ENCODE measurements at regions not wholly inside any gene's neighbourhood (a gene's known extent, or its start where the extent isn't known, plus 50 kb on each side); places are given as distances from the start of the nearest gene placed in this dataset.
"Not testable (repeated sequence)": the region's sequence is repeated elsewhere in the genome, so short reads cannot be mapped to it uniquely, and the experiment has no call there.

DNA sequence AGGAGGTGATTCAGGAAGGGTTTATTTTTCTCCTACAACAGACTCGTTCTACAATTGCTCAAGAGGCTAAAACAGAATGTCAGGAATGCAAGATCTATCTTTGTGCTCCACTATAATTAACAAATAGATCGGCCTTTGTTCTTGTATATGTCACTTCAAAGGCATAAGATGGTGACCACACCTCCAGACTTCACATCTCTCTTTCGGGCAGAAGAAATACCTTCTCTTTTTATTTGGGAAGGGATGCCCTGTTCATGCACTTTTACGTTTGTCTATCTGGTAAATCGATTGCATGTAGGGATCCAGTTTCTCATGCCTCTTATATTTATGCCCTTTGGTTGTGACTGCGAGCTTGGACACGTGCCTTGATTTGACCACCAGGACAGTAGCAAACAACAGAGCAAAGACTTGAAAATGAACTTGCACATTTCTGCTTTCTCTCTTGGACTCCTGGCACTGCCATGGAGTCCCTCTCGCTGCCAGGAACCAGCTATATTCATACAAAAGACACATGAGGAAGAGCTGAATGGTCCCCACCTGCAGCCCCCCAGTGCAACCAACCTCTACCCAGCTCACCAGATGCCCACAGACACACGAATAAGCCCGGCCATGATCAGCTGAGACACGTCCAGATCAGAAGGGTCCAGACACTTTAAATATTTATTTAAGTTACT, 219.8 kb upstream of the STXBP5 start:
- H3K27me3 ChIP-seq (replicated peaks in 1 of 7) = no peaks in the 10 kb centered on the region
- intact Hi-C loops (cut with DNase I; ENCODE audit: low total_unique reads) = no loop called here
- no peaks in the 10 kb centered on the region for H3K36me3 ChIP-seq
- H3K4me3 ChIP-seq = no peak overlapping the region
- no peaks in the 10 kb centered on the region for H3K4me1 ChIP-seq
- DNase-seq = no peak
- H3K27ac ChIP-seq = no peak overlapping the region
- peaks cover 0 to 16% (median 0%) of the 10 kb centered on the region in 8 donors for H3K9me3 ChIP-seq
- 81 to 89% (median 87%) methylated on average over 11 of the region's 11 CpGs for WGBS, 5 donors
- TF ChIP-seq POLR2A (IDR thresholded peaks at IDR 0.05) (no peak), POLR2AphosphoS5 (IDR thresholded peaks at IDR 0.05) (no peak)
- TF ChIP-seq, protein P1, sequence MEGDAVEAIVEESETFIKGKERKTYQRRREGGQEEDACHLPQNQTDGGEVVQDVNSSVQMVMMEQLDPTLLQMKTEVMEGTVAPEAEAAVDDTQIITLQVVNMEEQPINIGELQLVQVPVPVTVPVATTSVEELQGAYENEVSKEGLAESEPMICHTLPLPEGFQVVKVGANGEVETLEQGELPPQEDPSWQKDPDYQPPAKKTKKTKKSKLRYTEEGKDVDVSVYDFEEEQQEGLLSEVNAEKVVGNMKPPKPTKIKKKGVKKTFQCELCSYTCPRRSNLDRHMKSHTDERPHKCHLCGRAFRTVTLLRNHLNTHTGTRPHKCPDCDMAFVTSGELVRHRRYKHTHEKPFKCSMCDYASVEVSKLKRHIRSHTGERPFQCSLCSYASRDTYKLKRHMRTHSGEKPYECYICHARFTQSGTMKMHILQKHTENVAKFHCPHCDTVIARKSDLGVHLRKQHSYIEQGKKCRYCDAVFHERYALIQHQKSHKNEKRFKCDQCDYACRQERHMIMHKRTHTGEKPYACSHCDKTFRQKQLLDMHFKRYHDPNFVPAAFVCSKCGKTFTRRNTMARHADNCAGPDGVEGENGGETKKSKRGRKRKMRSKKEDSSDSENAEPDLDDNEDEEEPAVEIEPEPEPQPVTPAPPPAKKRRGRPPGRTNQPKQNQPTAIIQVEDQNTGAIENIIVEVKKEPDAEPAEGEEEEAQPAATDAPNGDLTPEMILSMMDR (IDR thresholded peaks at IDR 0.05 in 8 of 11, conservative IDR thresholded peaks at IDR 0.05 in 3 of 11) = no peak

DNA sequence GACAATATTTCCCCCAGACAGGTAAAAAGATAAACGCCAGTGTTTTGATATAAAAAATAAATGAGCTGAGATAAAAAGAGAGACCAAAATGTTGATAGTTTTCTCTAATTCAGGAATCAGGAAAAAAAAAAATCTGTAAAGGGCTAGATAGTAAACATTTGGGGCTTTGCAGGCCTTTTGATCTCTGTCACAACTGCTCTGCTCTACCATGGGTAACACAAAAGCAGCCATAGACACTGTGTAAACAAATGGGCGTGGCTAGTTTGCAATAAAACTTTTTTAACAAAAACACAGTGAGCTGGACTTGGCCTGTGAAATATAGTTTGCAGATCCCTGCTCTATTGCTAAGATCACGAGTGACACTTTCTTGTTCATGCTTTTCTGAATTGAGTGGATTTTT, 219.1 kb upstream of the STXBP5 start:
- intact Hi-C loops (cut with DNase I; ENCODE audit: low total_unique reads) = no loop called here
- Histone ChIP-seq H3K4me1 (no peaks in the 10 kb centered on the region), H3K9me3 (peaks cover 0 to 16% (median 0%) of the 10 kb centered on the region in 8 donors), H3K27ac (no peak overlapping the region), H3K4me3 (no peak overlapping the region), H3K27me3 (replicated peaks in 1 of 7) (no peaks in the 10 kb centered on the region), H3K36me3 (no peaks in the 10 kb centered on the region)
- WGBS, 5 donors = 66 to 90% (median 79%) methylated on average over 3 of the region's 3 CpGs
- TF ChIP-seq, protein P1 (IDR thresholded peaks at IDR 0.05 in 8 of 11, conservative IDR thresholded peaks at IDR 0.05 in 3 of 11) = no peak
- TF ChIP-seq POLR2AphosphoS5 (IDR thresholded peaks at IDR 0.05) (no peak), POLR2A (IDR thresholded peaks at IDR 0.05) (no peak)
- no peak for DNase-seq

DNA sequence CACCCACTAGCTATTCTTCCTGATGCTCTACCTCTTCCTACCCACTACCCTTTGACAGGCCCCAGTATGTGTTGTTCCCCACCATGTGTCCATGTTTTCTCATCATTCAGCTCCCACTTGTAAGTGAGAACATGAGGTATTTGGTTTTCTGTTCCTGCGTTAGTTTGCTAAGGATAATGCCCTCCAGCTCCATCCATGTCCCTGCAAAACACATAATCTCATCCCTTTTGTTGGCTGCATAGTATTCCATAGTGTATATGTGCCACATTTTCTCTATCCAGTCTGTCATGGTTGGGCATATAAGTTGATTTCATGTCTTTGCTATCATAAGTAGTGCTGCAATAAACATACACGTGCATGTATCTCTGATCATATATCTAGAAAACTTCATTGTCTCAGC, 218.3 kb upstream of the STXBP5 start:
- H3K4me1 ChIP-seq = no peaks in the 10 kb centered on the region
- intact Hi-C loops (cut with DNase I; ENCODE audit: low total_unique reads) = no loop called here
- H3K4me3 ChIP-seq = no peak overlapping the region
- 93 to 99% (median 94%) methylated on average over 2 of the region's 2 CpGs for WGBS, 5 donors
- H3K9me3 ChIP-seq = peaks cover 0 to 16% (median 0%) of the 10 kb centered on the region in 8 donors
- no peak for DNase-seq
- H3K27me3 ChIP-seq (replicated peaks in 1 of 7) = no peaks in the 10 kb centered on the region
- no peaks in the 10 kb centered on the region for H3K36me3 ChIP-seq
- H3K27ac ChIP-seq = no peak overlapping the region
- TF ChIP-seq POLR2A (IDR thresholded peaks at IDR 0.05) (no peak), POLR2AphosphoS5 (IDR thresholded peaks at IDR 0.05) (no peak)
- TF ChIP-seq, protein P1 (IDR thresholded peaks at IDR 0.05 in 8 of 11, conservative IDR thresholded peaks at IDR 0.05 in 3 of 11) = no peak

DNA sequence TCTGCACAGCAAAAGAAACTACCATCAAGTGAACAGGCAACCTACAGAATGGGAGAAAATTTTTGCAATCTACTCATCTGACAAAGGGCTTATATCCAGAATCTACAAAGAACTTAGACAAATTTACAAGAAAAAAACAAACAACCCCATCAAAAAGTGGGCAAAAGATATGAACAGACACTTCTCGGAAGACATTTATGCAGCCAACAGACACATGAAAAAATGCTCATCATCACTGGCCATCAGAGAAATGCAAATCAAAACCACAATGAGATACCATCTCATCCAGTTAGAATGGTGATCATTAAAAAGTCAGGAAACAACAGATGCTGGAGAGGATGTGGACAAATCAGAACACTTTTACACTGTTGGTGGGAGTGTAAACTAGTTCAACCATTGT, 216.3 kb upstream of the STXBP5 start:
- peaks cover 0 to 16% (median 0%) of the 10 kb centered on the region in 8 donors for H3K9me3 ChIP-seq
- WGBS, 5 donors = 91 to 100% (median 96%) methylated on average over 1 of the region's 1 CpG
- intact Hi-C loops (cut with DNase I; ENCODE audit: low total_unique reads); H3K36me3 ChIP-seq; H3K27ac ChIP-seq; H3K4me3 ChIP-seq; H3K4me1 ChIP-seq; H3K27me3 ChIP-seq (replicated peaks in 1 of 7); DNase-seq: not testable (repeated sequence)

All from spleen (tissue), 11 donors.